NOMO-1 treated with dmso at 0.1 percent for 144 hours (cell line): ENCODE measurements at regions not wholly inside any gene's neighbourhood (a gene's known extent, or its start where the extent isn't known, plus 50 kb on each side); places are given as distances from the start of the nearest gene placed in this dataset.

Experiments
- DNase-seq: peaks from one replicate; lab custom pipeline; 2025; ENCODE audit not compliant: unreplicated experiment; lab: John Stamatoyannopoulos, UW

- no peak for DNase-seq
Observed at GRCh38 chr10:3249307-3249889, 76.8 kb upstream of the PITRM1 start.

- no peak for DNase-seq
Observed at GRCh38 chr10:3248526-3249306, 76.1 kb upstream of the PITRM1 start.

- DNase-seq = no peak
Observed at GRCh38 chr10:3245395-3245794, 72.8 kb upstream of the PITRM1 start.

- no peak for DNase-seq
Observed at GRCh38 chr10:3241967-3242650, 69.5 kb upstream of the PITRM1 start.

- DNase-seq = no peak
Observed at GRCh38 chr10:3241274-3241921, 68.8 kb upstream of the PITRM1 start.

GRCh38 chr10:3239920-3240894, 67.6 kb upstream of the PITRM1 start:
- DNase-seq = no peak

- peak; percentile 34 for DNase-seq
Observed at GRCh38 chr10:3239066-3239919, 66.7 kb upstream of the PITRM1 start.

GRCh38 chr10:3238115-3238871, 65.7 kb upstream of the PITRM1 start:
- no peak for DNase-seq

GRCh38 chr10:3237530-3237929, 64.9 kb upstream of the PITRM1 start:
- no peak for DNase-seq

GRCh38 chr10:3236644-3237404, 64.2 kb upstream of the PITRM1 start:
- no peak for DNase-seq

GRCh38 chr10:3235996-3236510, 63.5 kb upstream of the PITRM1 start:
- DNase-seq = no peak

GRCh38 chr10:3235395-3235794, 62.8 kb upstream of the PITRM1 start:
- DNase-seq = no peak

GRCh38 chr10:3233486-3233990, 61.0 kb upstream of the PITRM1 start:
- no peak for DNase-seq

GRCh38 chr10:3231951-3232730, 59.6 kb upstream of the PITRM1 start:
- no peak for DNase-seq

GRCh38 chr10:3229815-3230214, 57.2 kb upstream of the PITRM1 start:
- no peak for DNase-seq

GRCh38 chr10:3228629-3228945, 56.0 kb upstream of the PITRM1 start:
- no peak for DNase-seq
